Body of pancreas (tissue), 4 donors: ENCODE measurements at regions not wholly inside any gene's neighbourhood (a gene's known extent, or its start where the extent isn't known, plus 50 kb on each side); places are given as distances from the start of the nearest gene placed in this dataset.

Source experiments
- POLR2A ChIP-seq, 3 donors: fragments of 450-650 bp; IDR thresholded peaks; one replicate each; pipeline ENCODE4 v1.6.1; 2016; ENCODE audit warnings: antibody characterized with exemption in 3 of 3, mild to moderate bottlenecking in 2 of 3
- TF ChIP-seq, protein P1 (sequence below), 7 experiments: fragments of 450-650 bp in 4 of 7; fragments of 200-600 bp in 3 of 7; sonication (generic) in 3 of 7; IDR thresholded peaks; one replicate each; pipeline ENCODE4 v1.5.1; 2016 to 2019; ENCODE audit warnings: antibody characterized with exemption in 7 of 7

DNA sequence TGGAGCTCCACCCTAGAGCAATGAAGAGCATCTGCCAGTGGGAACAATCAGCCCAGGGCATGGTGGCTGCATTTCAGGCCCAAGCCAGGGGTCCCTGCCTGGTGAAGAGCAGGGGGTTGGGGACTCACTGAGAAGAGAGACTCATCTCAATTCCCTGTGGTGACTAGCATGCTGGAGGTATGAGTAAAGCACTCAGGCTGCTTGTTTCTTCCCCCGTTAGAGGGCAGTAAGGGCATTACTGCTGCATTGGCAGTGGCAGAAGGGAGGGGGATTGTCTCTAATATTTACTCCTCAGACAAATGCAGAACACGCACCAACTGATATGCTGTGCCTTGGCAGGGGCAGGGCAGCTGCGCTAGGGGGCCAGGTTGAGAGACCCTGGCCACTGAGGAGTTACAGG is 329.1 kb downstream of the SLITRK5 start:
- TF ChIP-seq, protein P1, sequence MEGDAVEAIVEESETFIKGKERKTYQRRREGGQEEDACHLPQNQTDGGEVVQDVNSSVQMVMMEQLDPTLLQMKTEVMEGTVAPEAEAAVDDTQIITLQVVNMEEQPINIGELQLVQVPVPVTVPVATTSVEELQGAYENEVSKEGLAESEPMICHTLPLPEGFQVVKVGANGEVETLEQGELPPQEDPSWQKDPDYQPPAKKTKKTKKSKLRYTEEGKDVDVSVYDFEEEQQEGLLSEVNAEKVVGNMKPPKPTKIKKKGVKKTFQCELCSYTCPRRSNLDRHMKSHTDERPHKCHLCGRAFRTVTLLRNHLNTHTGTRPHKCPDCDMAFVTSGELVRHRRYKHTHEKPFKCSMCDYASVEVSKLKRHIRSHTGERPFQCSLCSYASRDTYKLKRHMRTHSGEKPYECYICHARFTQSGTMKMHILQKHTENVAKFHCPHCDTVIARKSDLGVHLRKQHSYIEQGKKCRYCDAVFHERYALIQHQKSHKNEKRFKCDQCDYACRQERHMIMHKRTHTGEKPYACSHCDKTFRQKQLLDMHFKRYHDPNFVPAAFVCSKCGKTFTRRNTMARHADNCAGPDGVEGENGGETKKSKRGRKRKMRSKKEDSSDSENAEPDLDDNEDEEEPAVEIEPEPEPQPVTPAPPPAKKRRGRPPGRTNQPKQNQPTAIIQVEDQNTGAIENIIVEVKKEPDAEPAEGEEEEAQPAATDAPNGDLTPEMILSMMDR (IDR thresholded peaks at IDR 0.05): no peak
- no peak for TF ChIP-seq POLR2A (IDR thresholded peaks at IDR 0.05)
